ENCODE measurements at regions not wholly inside any gene's neighbourhood (a gene's known extent, or its start where the extent isn't known, plus 50 kb on each side); places are given as distances from the start of the nearest gene placed in this dataset.

DNA sequence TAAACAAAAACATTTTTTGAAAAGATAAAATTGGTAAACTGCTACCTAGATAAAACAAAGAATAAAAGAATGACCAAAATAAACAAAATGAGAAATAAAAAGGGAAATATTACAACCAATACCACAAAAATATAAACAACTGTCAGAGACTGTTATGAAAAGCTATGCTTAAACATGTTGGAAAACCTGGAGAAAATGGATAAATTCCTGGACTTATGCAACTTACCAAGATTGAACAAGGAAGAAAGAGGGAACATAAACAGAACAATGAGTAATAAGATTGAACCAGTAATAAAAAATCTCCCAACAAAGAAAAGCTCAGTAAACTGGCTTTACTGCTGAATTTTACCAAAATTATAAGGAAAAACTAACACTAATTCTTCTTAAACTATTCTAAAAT, 518.7 kb downstream of the GRXCR1 start:
- Histone ChIP-seq H3K27me3 (ENCODE audit: insufficient read depth) (no peaks in the 10 kb centered on the region), H3K36me3 (ENCODE audit: insufficient read depth) (no peaks in the 10 kb centered on the region; the same call in 1 of the 2 replicates), H3K4me3 (no peak overlapping the region), H3K9me2 (ENCODE audit: insufficient read depth) (no peaks in the 10 kb centered on the region; the same call in 1 of the 2 replicates), H3K27ac (ENCODE audit: low read depth) (no peak overlapping the region), H3K4me1 (ENCODE audit: insufficient read depth) (no peaks in the 10 kb centered on the region), H3F3A (replicated peaks; ENCODE audit: low read depth) (no peaks in the 10 kb centered on the region), H2AFZ (no peak overlapping the region), H4K20me1 (replicated peaks; ENCODE audit: insufficient read depth) (no peaks in the 10 kb centered on the region), H3K79me2 (replicated peaks; ENCODE audit: insufficient read depth) (no peaks in the 10 kb centered on the region), H3K4me2 (no peak overlapping the region)
- H3K36me3 Mint-ChIP-seq (ENCODE audit: low read depth), result peaks cover 21% of the 10 kb centered on the region
- H3K27me3 Mint-ChIP-seq (ENCODE audit: insufficient read depth, low read depth, poor library complexity), result no peaks in the 10 kb centered on the region
- no peak overlapping the region for H3K27ac Mint-ChIP-seq
- H3K4me3 Mint-ChIP-seq, result no peak overlapping the region
- DNase-seq (ENCODE audit: low spot score) (no peak), ATAC-seq (no peak)
- TF ChIP-seq REST (IDR thresholded peaks at IDR 0.05; ENCODE audit: unreplicated experiment) (no peak), ZNF114 (CRISPR knock-in tag; IDR thresholded peaks at IDR 0.05) (no peak), ZNF462 (CRISPR knock-in tag; IDR thresholded peaks at IDR 0.05) (no peak), NANOG (IDR thresholded peaks at IDR 0.05; ENCODE audit: borderline replicate concordance) (no peak), EZH2 (IDR thresholded peaks at IDR 0.05; ENCODE audit: low read depth, unreplicated experiment) (no peak), EZH2phosphoT487 (IDR thresholded peaks at IDR 0.05; ENCODE audit: unreplicated experiment) (no peak), ZNF331 (CRISPR knock-in tag; IDR thresholded peaks at IDR 0.05; ENCODE audit: low read depth) (no peak), STAT1 (IDR thresholded peaks at IDR 0.05; ENCODE audit: unreplicated experiment) (no peak), CREB1 (CRISPR knock-in tag; IDR thresholded peaks at IDR 0.05; ENCODE audit: low read depth) (no peak), JUNB (IDR thresholded peaks at IDR 0.05; ENCODE audit: unreplicated experiment) (no peak), POLR2AphosphoS5 (IDR thresholded peaks at IDR 0.05; ENCODE audit: low read depth) (no peak)
- TF ChIP-seq, protein P1, sequence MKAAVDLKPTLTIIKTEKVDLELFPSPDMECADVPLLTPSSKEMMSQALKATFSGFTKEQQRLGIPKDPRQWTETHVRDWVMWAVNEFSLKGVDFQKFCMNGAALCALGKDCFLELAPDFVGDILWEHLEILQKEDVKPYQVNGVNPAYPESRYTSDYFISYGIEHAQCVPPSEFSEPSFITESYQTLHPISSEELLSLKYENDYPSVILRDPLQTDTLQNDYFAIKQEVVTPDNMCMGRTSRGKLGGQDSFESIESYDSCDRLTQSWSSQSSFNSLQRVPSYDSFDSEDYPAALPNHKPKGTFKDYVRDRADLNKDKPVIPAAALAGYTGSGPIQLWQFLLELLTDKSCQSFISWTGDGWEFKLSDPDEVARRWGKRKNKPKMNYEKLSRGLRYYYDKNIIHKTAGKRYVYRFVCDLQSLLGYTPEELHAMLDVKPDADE (IDR thresholded peaks at IDR 0.05), result no peak
- TF ChIP-seq, protein P2, sequence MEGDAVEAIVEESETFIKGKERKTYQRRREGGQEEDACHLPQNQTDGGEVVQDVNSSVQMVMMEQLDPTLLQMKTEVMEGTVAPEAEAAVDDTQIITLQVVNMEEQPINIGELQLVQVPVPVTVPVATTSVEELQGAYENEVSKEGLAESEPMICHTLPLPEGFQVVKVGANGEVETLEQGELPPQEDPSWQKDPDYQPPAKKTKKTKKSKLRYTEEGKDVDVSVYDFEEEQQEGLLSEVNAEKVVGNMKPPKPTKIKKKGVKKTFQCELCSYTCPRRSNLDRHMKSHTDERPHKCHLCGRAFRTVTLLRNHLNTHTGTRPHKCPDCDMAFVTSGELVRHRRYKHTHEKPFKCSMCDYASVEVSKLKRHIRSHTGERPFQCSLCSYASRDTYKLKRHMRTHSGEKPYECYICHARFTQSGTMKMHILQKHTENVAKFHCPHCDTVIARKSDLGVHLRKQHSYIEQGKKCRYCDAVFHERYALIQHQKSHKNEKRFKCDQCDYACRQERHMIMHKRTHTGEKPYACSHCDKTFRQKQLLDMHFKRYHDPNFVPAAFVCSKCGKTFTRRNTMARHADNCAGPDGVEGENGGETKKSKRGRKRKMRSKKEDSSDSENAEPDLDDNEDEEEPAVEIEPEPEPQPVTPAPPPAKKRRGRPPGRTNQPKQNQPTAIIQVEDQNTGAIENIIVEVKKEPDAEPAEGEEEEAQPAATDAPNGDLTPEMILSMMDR (conservative IDR thresholded peaks at IDR 0.05; ENCODE audit: low read depth in 2 of 2), result no peak
- no peaks in the 10 kb centered on the region for H3K4me1 Mint-ChIP-seq
- peaks cover 36% of the 10 kb centered on the region for H3K9me3 Mint-ChIP-seq

All from GM23338 (cell line).